HG03159 (cell line): ENCODE measurements at regions not wholly inside any gene's neighbourhood (a gene's known extent, or its start where the extent isn't known, plus 50 kb on each side); places are given as distances from the start of the nearest gene placed in this dataset.
"Not testable (repeated sequence)": the region's sequence is repeated elsewhere in the genome, so short reads cannot be mapped to it uniquely, and the experiment has no call there.

Experiments
- ATAC-seq: cut with Tn5 transposase; IDR thresholded peaks from one replicate; pipeline ENCODE4 v1.9.1; 2021; ENCODE audit warnings: mild to moderate bottlenecking, moderate library complexity; ENCODE audit not compliant: unreplicated experiment

- no peak for ATAC-seq
Measured at GRCh38 chr6:90885611-90886056, 298.8 kb upstream of the MAP3K7 start.

GRCh38 chr6:90885137-90885536 lies 298.3 kb upstream of the MAP3K7 start:
- not testable (repeated sequence) for ATAC-seq

DNA sequence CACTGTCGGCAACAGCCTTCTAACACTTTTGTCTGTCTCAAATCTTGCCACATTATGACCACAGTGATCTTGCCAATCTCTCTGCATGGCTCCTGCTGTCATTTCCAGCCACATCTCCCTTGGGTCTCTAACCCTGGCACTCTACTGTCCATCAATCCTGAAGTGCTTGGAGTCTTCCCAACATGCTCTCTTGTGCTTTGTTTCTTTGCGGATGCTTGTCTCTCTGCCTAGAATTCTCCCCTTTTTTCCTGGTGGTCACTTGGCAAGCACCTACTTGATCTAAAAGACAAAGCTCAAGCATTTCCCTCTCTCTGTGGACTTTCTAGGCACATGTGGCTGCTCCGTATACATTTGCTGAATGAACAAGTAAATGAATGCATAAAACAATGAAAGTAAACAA lies 290.7 kb upstream of the MAP3K7 start:
- no peak for ATAC-seq

DNA sequence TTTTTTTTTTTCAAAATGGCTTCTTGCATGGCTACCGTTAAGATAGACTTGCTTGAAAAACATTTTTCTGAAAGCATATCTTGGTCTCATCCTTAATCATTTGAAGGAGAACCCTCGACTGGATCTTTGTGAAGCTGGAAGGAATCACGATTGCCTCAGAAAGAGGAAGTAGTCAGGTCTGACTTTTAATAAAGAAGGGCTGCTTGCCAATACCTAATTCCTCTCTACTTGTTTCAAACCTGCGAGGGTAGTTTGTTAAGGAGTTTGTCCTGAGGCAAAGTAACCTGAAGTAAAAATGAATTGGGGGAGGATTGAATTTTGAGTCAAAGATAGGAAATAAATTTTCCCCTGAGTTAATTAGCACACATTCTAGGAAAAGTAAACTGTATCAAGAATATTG lies 288.1 kb upstream of the MAP3K7 start:
- ATAC-seq, result no peak

DNA sequence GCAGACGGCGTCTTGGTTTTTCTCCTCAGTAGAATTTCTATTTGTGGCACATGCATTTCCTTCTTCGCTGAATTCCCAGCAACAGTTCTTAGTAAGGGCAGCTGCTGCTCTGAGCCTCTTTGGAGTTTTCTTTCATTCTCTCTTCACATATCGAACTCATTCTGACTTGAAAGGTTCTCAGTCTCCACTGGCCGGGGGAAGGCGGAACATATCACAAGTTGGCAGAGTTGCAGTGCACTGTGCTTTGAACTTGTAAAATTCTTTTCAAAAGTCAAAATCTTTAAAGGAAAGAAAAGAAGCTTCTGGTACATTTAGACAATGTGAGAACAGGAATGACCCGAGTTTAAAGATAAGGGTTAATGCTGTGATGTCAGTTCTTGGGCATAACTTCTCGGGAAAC lies 286.1 kb upstream of the MAP3K7 start:
- no peak for ATAC-seq

GRCh38 chr6:90870561-90870960 lies 283.7 kb upstream of the MAP3K7 start:
- ATAC-seq, result no peak

DNA sequence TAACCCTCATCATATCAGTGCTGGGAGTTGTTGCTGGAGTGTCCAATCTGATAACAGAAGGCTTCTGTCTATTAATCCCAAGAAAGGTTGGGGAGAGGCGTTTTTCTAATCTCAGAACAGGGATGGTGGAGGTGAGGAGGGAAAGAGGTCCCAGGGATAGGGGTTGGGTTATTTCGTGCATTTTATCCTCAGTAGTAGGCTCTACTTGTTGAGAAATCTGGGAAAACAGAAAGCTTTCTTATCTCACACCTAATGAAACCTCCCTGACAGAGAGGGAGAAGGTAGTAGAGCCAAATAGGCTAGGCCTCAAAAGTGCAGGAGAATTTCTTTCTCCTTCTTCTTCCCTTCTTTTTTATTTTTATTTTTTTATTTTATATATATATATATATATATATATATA lies 281.8 kb upstream of the MAP3K7 start:
- ATAC-seq, result no peak

GRCh38 chr6:90868256-90868655 lies 281.4 kb upstream of the MAP3K7 start:
- ATAC-seq, result no peak

- ATAC-seq, result no peak
Measured at GRCh38 chr6:90865513-90865912, 278.6 kb upstream of the MAP3K7 start.

GRCh38 chr6:90863043-90863442 lies 276.2 kb upstream of the MAP3K7 start:
- ATAC-seq, result no peak

- no peak for ATAC-seq
Measured at GRCh38 chr6:90860822-90861601, 274.1 kb upstream of the MAP3K7 start.

DNA sequence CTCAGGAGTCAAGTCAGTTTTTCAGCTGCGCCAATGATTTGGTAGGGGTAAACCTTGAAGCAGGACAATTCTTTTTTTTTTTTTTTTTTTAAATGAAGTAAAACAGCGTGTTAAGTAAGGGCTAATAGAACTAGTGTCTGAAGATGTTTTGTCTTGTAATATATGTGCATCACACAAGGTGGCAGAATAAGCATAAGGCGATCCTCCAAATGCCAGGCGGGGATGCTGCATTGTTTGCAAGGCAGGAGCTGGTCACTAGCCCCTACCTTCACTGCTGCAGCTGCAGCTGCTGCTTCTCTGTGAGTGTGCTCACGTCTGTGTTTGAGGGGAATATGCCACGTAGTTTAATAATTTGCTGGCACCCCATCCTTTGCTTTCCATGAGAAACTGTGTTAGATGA lies 272.7 kb upstream of the MAP3K7 start:
- no peak for ATAC-seq

GRCh38 chr6:90859056-90859455 lies 272.2 kb upstream of the MAP3K7 start:
- no peak for ATAC-seq

DNA sequence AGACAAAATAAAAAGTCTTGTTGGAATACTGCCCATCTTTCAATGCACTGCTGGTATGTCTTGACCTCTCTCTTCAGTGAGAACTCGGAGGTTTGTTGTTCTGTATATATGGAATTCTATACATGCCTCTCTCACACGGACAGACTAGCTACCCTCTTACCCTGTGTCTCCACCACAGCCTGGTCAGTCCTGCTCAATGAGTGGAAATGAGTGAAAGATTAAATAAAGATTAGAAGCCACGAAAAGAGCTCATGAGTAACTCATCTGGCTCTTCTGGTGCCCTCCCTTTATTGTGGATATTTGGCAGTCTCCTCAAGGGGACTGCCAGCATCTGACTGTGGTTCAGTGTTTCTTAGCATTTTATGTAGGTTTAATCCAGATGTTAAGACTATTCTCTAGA lies 262.8 kb upstream of the MAP3K7 start:
- no peak for ATAC-seq

GRCh38 chr6:90846824-90847223 lies 260.0 kb upstream of the MAP3K7 start:
- ATAC-seq, result no peak

- ATAC-seq, result no peak
Measured at GRCh38 chr6:90835596-90836212, 248.8 kb upstream of the MAP3K7 start.

DNA sequence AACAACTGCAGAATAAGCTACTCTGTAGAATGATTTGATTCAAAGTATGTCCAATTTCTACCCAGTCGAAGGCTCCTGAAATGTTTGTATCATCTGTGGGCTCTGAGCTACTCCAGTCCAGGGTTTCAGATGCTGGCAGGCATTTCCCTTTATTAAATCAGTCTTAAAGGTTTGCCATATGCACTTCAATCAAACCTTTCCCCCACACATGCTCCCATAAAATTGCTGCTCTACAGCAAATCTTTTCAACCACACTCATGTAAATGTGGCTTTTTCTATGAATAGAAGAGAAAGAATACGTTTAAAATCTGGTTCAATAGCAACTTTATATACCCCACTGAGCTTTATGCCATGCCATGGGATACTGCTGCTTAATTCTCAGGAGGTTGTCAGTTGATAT lies 242.4 kb upstream of the MAP3K7 start:
- ATAC-seq, result no peak

GRCh38 chr6:90820436-90820835 lies 233.6 kb upstream of the MAP3K7 start:
- ATAC-seq, result no peak

- ATAC-seq, result no peak
Measured at GRCh38 chr6:90819483-90819882, 232.6 kb upstream of the MAP3K7 start.

GRCh38 chr6:90818163-90818562 lies 231.3 kb upstream of the MAP3K7 start:
- ATAC-seq, result no peak

GRCh38 chr6:90816764-90817163 lies 229.9 kb upstream of the MAP3K7 start:
- ATAC-seq, result no peak

- ATAC-seq, result no peak
Measured at GRCh38 chr6:90811596-90812226, 224.8 kb upstream of the MAP3K7 start.
